Chondrocyte (in vitro differentiated cells): ENCODE measurements at regions not wholly inside any gene's neighbourhood (a gene's known extent, or its start where the extent isn't known, plus 50 kb on each side); places are given as distances from the start of the nearest gene placed in this dataset.

Experiments
- DNase-seq: peaks from one replicate; pipeline ENCODE4 v3.0.0; 2021; ENCODE audit warnings: mixed read lengths, low spot score
- H3K27ac Mint-ChIP-seq: one replicate; pipeline ENCODE4 v1.8.0; 2021; ENCODE audit warnings: mild to moderate bottlenecking, moderate library complexity, mixed read lengths; ENCODE audit not compliant: unreplicated experiment
- H3K27me3 Mint-ChIP-seq: 2 replicates; pipeline ENCODE4 v1.8.0; 2021; ENCODE audit warnings: low read depth, mixed read lengths
- H3K36me3 Mint-ChIP-seq: 2 replicates; pipeline ENCODE4 v1.8.0; 2021; ENCODE audit warnings: low read depth, mixed read lengths
- H3K4me1 Mint-ChIP-seq: 2 replicates; pipeline ENCODE4 v1.8.0; 2021; ENCODE audit warnings: low read depth, mild to moderate bottlenecking, mixed read lengths
- H3K4me3 Mint-ChIP-seq: one replicate; pipeline ENCODE4 v1.8.0; 2021; ENCODE audit warnings: mild to moderate bottlenecking, moderate library complexity, mixed read lengths; ENCODE audit not compliant: unreplicated experiment
- H3K9me3 Mint-ChIP-seq: 2 replicates; pipeline ENCODE4 v1.8.0; 2021; ENCODE audit warnings: low read depth, mixed read lengths
- CTCF ChIP-seq: fragments of 200-600 bp; sonication (generic); IDR thresholded peaks from 2 replicates; pipeline ENCODE4 v1.5.0; 2021; ENCODE audit warnings: antibody characterized with exemption, mild to moderate bottlenecking, moderate library complexity

GRCh38 chr9:7901621-7902020, 102.0 kb upstream of the DMAC1 start:
- no peaks in the 10 kb centered on the region for H3K4me1 Mint-ChIP-seq
- H3K9me3 Mint-ChIP-seq = peaks cover 2% of the 10 kb centered on the region
- H3K27me3 Mint-ChIP-seq = peaks cover 3% of the 10 kb centered on the region
- no peak for DNase-seq
- TF ChIP-seq CTCF = no peak
- no peaks in the 10 kb centered on the region for H3K36me3 Mint-ChIP-seq
- H3K4me3 Mint-ChIP-seq = no peak overlapping the region
- no peak overlapping the region for H3K27ac Mint-ChIP-seq

- H3K9me3 Mint-ChIP-seq = peaks cover 2% of the 10 kb centered on the region
- TF ChIP-seq CTCF = no peak
- peaks cover 3% of the 10 kb centered on the region for H3K27me3 Mint-ChIP-seq
- H3K36me3 Mint-ChIP-seq = no peaks in the 10 kb centered on the region
- no peak overlapping the region for H3K4me3 Mint-ChIP-seq
- DNase-seq = no peak
- no peaks in the 10 kb centered on the region for H3K4me1 Mint-ChIP-seq
- no peak overlapping the region for H3K27ac Mint-ChIP-seq
Observed at GRCh38 chr9:7900541-7900940, 101.0 kb upstream of the DMAC1 start.

- no peak for DNase-seq
- TF ChIP-seq CTCF = no peak
- Mint-ChIP-seq H3K9me3 (peaks cover 2% of the 10 kb centered on the region), H3K27me3 (peaks cover 2% of the 10 kb centered on the region), H3K4me1 (no peaks in the 10 kb centered on the region), H3K36me3 (no peaks in the 10 kb centered on the region), H3K27ac (no peak overlapping the region), H3K4me3 (no peak overlapping the region)
Observed at GRCh38 chr9:7899753-7900152, 100.2 kb upstream of the DMAC1 start.

- Mint-ChIP-seq H3K4me1 (no peaks in the 10 kb centered on the region), H3K9me3 (peaks cover 6% of the 10 kb centered on the region), H3K27me3 (no peaks in the 10 kb centered on the region), H3K36me3 (no peaks in the 10 kb centered on the region), H3K4me3 (no peak overlapping the region), H3K27ac (no peak overlapping the region)
- no peak for DNase-seq
- no peak for TF ChIP-seq CTCF
Observed at GRCh38 chr9:7894231-7894630, 94.7 kb upstream of the DMAC1 start.

GRCh38 chr9:7892975-7893374, 93.4 kb upstream of the DMAC1 start:
- peaks cover 6% of the 10 kb centered on the region for H3K9me3 Mint-ChIP-seq
- no peaks in the 10 kb centered on the region for H3K36me3 Mint-ChIP-seq
- no peak overlapping the region for H3K4me3 Mint-ChIP-seq
- H3K4me1 Mint-ChIP-seq = no peaks in the 10 kb centered on the region
- no peak for DNase-seq
- H3K27ac Mint-ChIP-seq = no peak overlapping the region
- no peak for TF ChIP-seq CTCF
- H3K27me3 Mint-ChIP-seq = no peaks in the 10 kb centered on the region
